Naive B cell (primary cell): ENCODE measurements at regions not wholly inside any gene's neighbourhood (a gene's known extent, or its start where the extent isn't known, plus 50 kb on each side); places are given as distances from the start of the nearest gene placed in this dataset.

ENCODE experiments used
- ATAC-seq, 2 donors: fragments of 150-1000 bp; cut with Tn5 transposase; 2 replicates each; pipeline ENCODE4 v1.10.0; 2021; ENCODE audit warnings: low read depth in 2 of 2, mild to moderate bottlenecking in 2 of 2, moderate library complexity in 2 of 2
- DNase-seq: peaks from one replicate; pipeline ENCODE4 v3.0.0; 2022
- H3K27ac Mint-ChIP-seq, 6 donors: one replicate each; pipeline ENCODE4 v1.8.0; 2020 to 2022; ENCODE audit warnings: mild to moderate bottlenecking in 6 of 6, mixed read lengths in 6 of 6, moderate library complexity in 5 of 6, inconsistent platforms in 2 of 6
- H3K27me3 Mint-ChIP-seq, 3 donors: one replicate each; pipeline ENCODE4 v1.8.0; 2021 to 2022; ENCODE audit warnings: mixed read lengths in 3 of 3, mild to moderate bottlenecking in 1 of 3
- H3K36me3 Mint-ChIP-seq, 2 donors: one replicate each; pipeline ENCODE4 v1.8.0; 2020 to 2022; ENCODE audit warnings: mixed read lengths in 2 of 2, inconsistent platforms in 1 of 2, mild to moderate bottlenecking in 1 of 2
- H3K4me1 Mint-ChIP-seq, 3 donors: one replicate each; pipeline ENCODE4 v1.8.0; 2020 to 2022; ENCODE audit warnings: mixed read lengths in 3 of 3, inconsistent platforms in 1 of 3, mild to moderate bottlenecking in 1 of 3, moderate library complexity in 1 of 3
- H3K4me3 Mint-ChIP-seq, 8 donors: one replicate each; pipeline ENCODE4 v1.8.0; 2020 to 2022; ENCODE audit warnings: mild to moderate bottlenecking in 8 of 8, mixed read lengths in 8 of 8, moderate library complexity in 8 of 8, inconsistent platforms in 2 of 8
- H3K9me3 Mint-ChIP-seq, 7 donors: one replicate each; pipeline ENCODE4 v1.8.0; 2020 to 2022; ENCODE audit warnings: mixed read lengths in 7 of 7, mild to moderate bottlenecking in 5 of 7, inconsistent platforms in 2 of 7, moderate library complexity in 1 of 7

- no peaks in the 10 kb centered on the region for H3K27me3 Mint-ChIP-seq
- no peak for DNase-seq
- no peak overlapping the region for H3K27ac Mint-ChIP-seq
- H3K36me3 Mint-ChIP-seq: no peaks in the 10 kb centered on the region
- ATAC-seq: no peak
- H3K4me3 Mint-ChIP-seq: no peak overlapping the region
- peaks cover 0 to 5% (median 2%) of the 10 kb centered on the region in 7 donors for H3K9me3 Mint-ChIP-seq
- H3K4me1 Mint-ChIP-seq: no peaks in the 10 kb centered on the region
These were observed 558.0 kb downstream of the TRIML1 start for GRCh38 chr4:188697243-188697642.

GRCh38 chr4:188701952-188702351 is 562.7 kb downstream of the TRIML1 start:
- DNase-seq (no peak), ATAC-seq (no peak)
- no peak overlapping the region for H3K27ac Mint-ChIP-seq
- no peaks in the 10 kb centered on the region for H3K27me3 Mint-ChIP-seq
- H3K36me3 Mint-ChIP-seq: no peaks in the 10 kb centered on the region
- no peaks in the 10 kb centered on the region for H3K4me1 Mint-ChIP-seq
- peaks cover 0 to 8% (median 5%) of the 10 kb centered on the region in 7 donors for H3K9me3 Mint-ChIP-seq
- H3K4me3 Mint-ChIP-seq: no peak overlapping the region

GRCh38 chr4:188704288-188704687 is 565.0 kb downstream of the TRIML1 start:
- no peaks in the 10 kb centered on the region for H3K27me3 Mint-ChIP-seq

GRCh38 chr4:188707036-188707435 is 567.8 kb downstream of the TRIML1 start:
- Mint-ChIP-seq H3K9me3 (peaks cover 0 to 11% (median 5%) of the 10 kb centered on the region in 7 donors), H3K27me3 (no peaks in the 10 kb centered on the region), H3K4me1 (no peaks in the 10 kb centered on the region), H3K27ac (no peak overlapping the region), H3K36me3 (no peaks in the 10 kb centered on the region), H3K4me3 (no peak overlapping the region)
- ATAC-seq (no peak), DNase-seq (no peak)

More at GRCh38 chr4:188704288-188704687, 565.0 kb downstream of the TRIML1 start:
- Mint-ChIP-seq H3K27ac (no peak overlapping the region), H3K4me3 (no peak overlapping the region), H3K9me3 (peaks cover 0 to 9% (median 5%) of the 10 kb centered on the region in 7 donors), H3K4me1 (no peaks in the 10 kb centered on the region), H3K36me3 (no peaks in the 10 kb centered on the region)
- DNase-seq (no peak), ATAC-seq (no peak)

GRCh38 chr4:188714501-188714900 is 575.3 kb downstream of the TRIML1 start:
- no peak for ATAC-seq
- H3K4me1 Mint-ChIP-seq: no peaks in the 10 kb centered on the region
- H3K36me3 Mint-ChIP-seq: no peaks in the 10 kb centered on the region
- no peak for DNase-seq
- H3K9me3 Mint-ChIP-seq: peaks cover 0 to 6% (median 3%) of the 10 kb centered on the region in 7 donors
- no peaks in the 10 kb centered on the region for H3K27me3 Mint-ChIP-seq
- H3K27ac Mint-ChIP-seq: no peak overlapping the region
- H3K4me3 Mint-ChIP-seq: no peak overlapping the region

GRCh38 chr4:188714907-188715306 is 575.7 kb downstream of the TRIML1 start:
- Mint-ChIP-seq H3K36me3 (no peaks in the 10 kb centered on the region), H3K4me3 (no peak overlapping the region), H3K9me3 (peaks cover 0 to 6% (median 2%) of the 10 kb centered on the region in 7 donors), H3K27me3 (no peaks in the 10 kb centered on the region), H3K27ac (no peak overlapping the region), H3K4me1 (no peaks in the 10 kb centered on the region)
- no peak for ATAC-seq
- no peak for DNase-seq

- Mint-ChIP-seq H3K27ac (no peak overlapping the region), H3K27me3 (no peaks in the 10 kb centered on the region)
- ATAC-seq: no peak
These were observed 578.4 kb downstream of the TRIML1 start for GRCh38 chr4:188717661-188718060.

GRCh38 chr4:188719794-188720193 is 580.6 kb downstream of the TRIML1 start:
- no peaks in the 10 kb centered on the region for H3K27me3 Mint-ChIP-seq

More at GRCh38 chr4:188717661-188718060, 578.4 kb downstream of the TRIML1 start:
- Mint-ChIP-seq H3K36me3 (no peaks in the 10 kb centered on the region), H3K9me3 (peaks cover 0 to 17% (median 7%) of the 10 kb centered on the region in 7 donors), H3K4me3 (no peak overlapping the region), H3K4me1 (no peaks in the 10 kb centered on the region)
- no peak for DNase-seq

GRCh38 chr4:188722911-188723310 is 583.7 kb downstream of the TRIML1 start:
- ATAC-seq: no peak
- Mint-ChIP-seq H3K9me3 (peaks cover 0 to 17% (median 7%) of the 10 kb centered on the region in 7 donors), H3K27ac (no peak overlapping the region)

More at GRCh38 chr4:188719794-188720193, 580.6 kb downstream of the TRIML1 start:
- ATAC-seq (no peak), DNase-seq (no peak)
- Mint-ChIP-seq H3K4me1 (no peaks in the 10 kb centered on the region), H3K9me3 (peaks cover 0 to 17% (median 7%) of the 10 kb centered on the region in 7 donors), H3K36me3 (no peaks in the 10 kb centered on the region), H3K27ac (no peak overlapping the region), H3K4me3 (no peak overlapping the region)

GRCh38 chr4:188727746-188728145 is 588.5 kb downstream of the TRIML1 start:
- H3K4me1 Mint-ChIP-seq: no peaks in the 10 kb centered on the region
- ATAC-seq (no peak), DNase-seq (no peak)
- no peaks in the 10 kb centered on the region for H3K27me3 Mint-ChIP-seq
- H3K36me3 Mint-ChIP-seq: no peaks in the 10 kb centered on the region
- H3K27ac Mint-ChIP-seq: no peak overlapping the region
- peaks cover 2 to 24% (median 6%) of the 10 kb centered on the region in 7 donors for H3K9me3 Mint-ChIP-seq
- no peak overlapping the region for H3K4me3 Mint-ChIP-seq

More at GRCh38 chr4:188722911-188723310, 583.7 kb downstream of the TRIML1 start:
- H3K4me1 Mint-ChIP-seq: no peaks in the 10 kb centered on the region
- no peak overlapping the region for H3K4me3 Mint-ChIP-seq
- DNase-seq: no peak
- no peaks in the 10 kb centered on the region for H3K27me3 Mint-ChIP-seq
- H3K36me3 Mint-ChIP-seq: no peaks in the 10 kb centered on the region

- Mint-ChIP-seq H3K4me1 (no peaks in the 10 kb centered on the region), H3K4me3 (no peak overlapping the region), H3K9me3 (peaks cover 2 to 24% (median 6%) of the 10 kb centered on the region in 7 donors), H3K27me3 (no peaks in the 10 kb centered on the region), H3K27ac (no peak overlapping the region), H3K36me3 (no peaks in the 10 kb centered on the region)
- DNase-seq (no peak), ATAC-seq (no peak)
These were observed 589.1 kb downstream of the TRIML1 start for GRCh38 chr4:188728359-188728758.

- H3K27ac Mint-ChIP-seq: no peak overlapping the region
- no peaks in the 10 kb centered on the region for H3K4me1 Mint-ChIP-seq
These were observed 592.9 kb downstream of the TRIML1 start for GRCh38 chr4:188732131-188732530.

GRCh38 chr4:188735082-188735481 is 595.8 kb downstream of the TRIML1 start:
- Mint-ChIP-seq H3K36me3 (no peaks in the 10 kb centered on the region), H3K4me3 (no peak overlapping the region), H3K27me3 (no peaks in the 10 kb centered on the region), H3K27ac (no peak overlapping the region), H3K4me1 (no peaks in the 10 kb centered on the region), H3K9me3 (peaks cover 0 to 21% (median 9%) of the 10 kb centered on the region in 7 donors)
- ATAC-seq (no peak), DNase-seq (no peak)

More at GRCh38 chr4:188732131-188732530, 592.9 kb downstream of the TRIML1 start:
- Mint-ChIP-seq H3K9me3 (peaks cover 0 to 29% (median 9%) of the 10 kb centered on the region in 7 donors), H3K27me3 (no peaks in the 10 kb centered on the region), H3K4me3 (no peak overlapping the region), H3K36me3 (no peaks in the 10 kb centered on the region)
- DNase-seq (no peak), ATAC-seq (no peak)

- Mint-ChIP-seq H3K4me3 (no peak overlapping the region), H3K27me3 (no peaks in the 10 kb centered on the region), H3K27ac (no peak overlapping the region), H3K4me1 (no peaks in the 10 kb centered on the region), H3K9me3 (peaks cover 0 to 9% (median 5%) of the 10 kb centered on the region in 7 donors), H3K36me3 (no peaks in the 10 kb centered on the region)
- no peak for ATAC-seq
- no peak for DNase-seq
These were observed 598.2 kb downstream of the TRIML1 start for GRCh38 chr4:188737251-188738002.
